ENCODE measurements at regions not wholly inside any gene's neighbourhood (a gene's known extent, or its start where the extent isn't known, plus 50 kb on each side); places are given as distances from the start of the nearest gene placed in this dataset.

DNA sequence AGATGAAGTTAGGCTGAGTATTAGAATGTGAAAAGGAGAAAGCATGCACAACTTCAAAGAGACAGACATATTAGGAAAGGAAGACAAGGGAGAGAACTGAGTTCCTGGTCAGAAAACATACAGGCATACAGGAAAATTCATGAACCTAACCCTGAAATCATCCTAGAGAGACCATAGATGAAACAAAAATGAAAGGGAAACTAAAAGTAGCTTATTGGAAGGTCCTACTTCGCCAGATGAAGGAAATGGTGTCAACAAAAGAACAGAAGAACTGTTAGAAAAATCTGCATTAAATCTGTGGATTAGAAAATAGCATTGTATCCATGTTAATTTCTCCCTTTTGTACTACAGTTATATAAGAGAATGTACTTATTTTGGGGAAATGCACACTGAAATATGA is 169.0 kb upstream of the UFM1 start:
- H2AFZ ChIP-seq (ENCODE audit: low read length): peak overlapping the region; percentile 62

DNA sequence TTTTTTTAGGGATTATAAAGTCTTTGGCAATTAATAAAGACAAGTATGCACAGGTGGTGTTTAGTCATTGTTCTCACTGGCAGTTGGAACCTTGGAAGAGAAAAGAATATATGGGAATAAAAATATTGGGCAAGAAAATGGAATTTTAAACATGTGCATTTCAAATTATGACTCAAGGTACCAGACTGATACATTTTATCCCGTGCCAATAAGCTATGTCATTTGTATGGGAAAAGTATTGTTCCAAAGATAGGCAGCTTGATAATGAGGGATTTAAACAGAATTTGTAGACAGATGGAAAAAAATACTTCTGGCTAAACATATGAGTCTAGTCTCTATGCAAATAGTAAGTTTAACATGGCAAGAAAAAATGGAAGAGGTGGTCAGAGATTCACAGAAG is 169.5 kb upstream of the UFM1 start:
- Histone ChIP-seq H3K9me3 (ENCODE audit: control insufficient read depth, insufficient read depth, low read depth, low read length) (no peaks in the 10 kb centered on the region), H3K79me2 (ENCODE audit: control insufficient read depth, insufficient read depth, low read length) (no peaks in the 10 kb centered on the region), H3K4me1 (ENCODE audit: control insufficient read depth, extremely low read depth, insufficient read depth, low read length) (no peaks in the 10 kb centered on the region), H3K27ac (ENCODE audit: insufficient read depth, low read length) (no peak overlapping the region), H3K4me3 (replicated peaks in 1 of 4; ENCODE audit: control extremely low read depth in 1 of 4, insufficient read depth in 1 of 4, low read depth in 3 of 4, low read length in 4 of 4) (no peak overlapping the region), H4K20me1 (ENCODE audit: control insufficient read depth, extremely low read depth, insufficient read depth, low read length) (no peaks in the 10 kb centered on the region), H3K9ac (ENCODE audit: insufficient read depth, low read length) (no peak overlapping the region), H3K4me2 (ENCODE audit: extremely low read depth, insufficient read depth, low read length) (no peak overlapping the region), H2AFZ (ENCODE audit: low read length) (no peak overlapping the region), H3K36me3 (ENCODE audit: control insufficient read depth, insufficient read depth, low read length) (no peaks in the 10 kb centered on the region), H3K27me3 (ENCODE audit: control insufficient read depth, insufficient read depth, low read length) (no peaks in the 10 kb centered on the region)
- no peak for TF ChIP-seq EZH2 (IDR thresholded peaks at IDR 0.05; ENCODE audit: low read length, missing control alignments)
- TF ChIP-seq, protein P1, sequence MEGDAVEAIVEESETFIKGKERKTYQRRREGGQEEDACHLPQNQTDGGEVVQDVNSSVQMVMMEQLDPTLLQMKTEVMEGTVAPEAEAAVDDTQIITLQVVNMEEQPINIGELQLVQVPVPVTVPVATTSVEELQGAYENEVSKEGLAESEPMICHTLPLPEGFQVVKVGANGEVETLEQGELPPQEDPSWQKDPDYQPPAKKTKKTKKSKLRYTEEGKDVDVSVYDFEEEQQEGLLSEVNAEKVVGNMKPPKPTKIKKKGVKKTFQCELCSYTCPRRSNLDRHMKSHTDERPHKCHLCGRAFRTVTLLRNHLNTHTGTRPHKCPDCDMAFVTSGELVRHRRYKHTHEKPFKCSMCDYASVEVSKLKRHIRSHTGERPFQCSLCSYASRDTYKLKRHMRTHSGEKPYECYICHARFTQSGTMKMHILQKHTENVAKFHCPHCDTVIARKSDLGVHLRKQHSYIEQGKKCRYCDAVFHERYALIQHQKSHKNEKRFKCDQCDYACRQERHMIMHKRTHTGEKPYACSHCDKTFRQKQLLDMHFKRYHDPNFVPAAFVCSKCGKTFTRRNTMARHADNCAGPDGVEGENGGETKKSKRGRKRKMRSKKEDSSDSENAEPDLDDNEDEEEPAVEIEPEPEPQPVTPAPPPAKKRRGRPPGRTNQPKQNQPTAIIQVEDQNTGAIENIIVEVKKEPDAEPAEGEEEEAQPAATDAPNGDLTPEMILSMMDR (conservative IDR thresholded peaks at IDR 0.05 in 1 of 2, IDR thresholded peaks at IDR 0.05 in 1 of 2; ENCODE audit: low read depth in 1 of 2, low read length in 2 of 2): no peak
- peak in 1 of 2 donors; percentile 89 for DNase-seq (ENCODE audit: low read depth in 2 of 2)

More for the DNA sequence above, 169.0 kb upstream of the UFM1 start:
- no peaks in the 10 kb centered on the region for H3K79me2 ChIP-seq (ENCODE audit: control insufficient read depth, insufficient read depth, low read length)
- TF ChIP-seq EZH2 (IDR thresholded peaks at IDR 0.05; ENCODE audit: low read length, missing control alignments): no peak
- TF ChIP-seq, protein P1 (conservative IDR thresholded peaks at IDR 0.05 in 1 of 2, IDR thresholded peaks at IDR 0.05 in 1 of 2; ENCODE audit: low read depth in 1 of 2, low read length in 2 of 2): no peak
- no peak overlapping the region for H3K9ac ChIP-seq (ENCODE audit: insufficient read depth, low read length)
- H3K36me3 ChIP-seq (ENCODE audit: control insufficient read depth, insufficient read depth, low read length): no peaks in the 10 kb centered on the region
- DNase-seq (ENCODE audit: low read depth in 2 of 2): peak in 1 of 2 donors; percentile 0
- peak overlapping the region in 2 of 4 experiments; percentile 3 to 21 for H3K4me3 ChIP-seq (replicated peaks in 1 of 4; ENCODE audit: control extremely low read depth in 1 of 4, insufficient read depth in 1 of 4, low read depth in 3 of 4, low read length in 4 of 4)
- no peaks in the 10 kb centered on the region for H3K9me3 ChIP-seq (ENCODE audit: control insufficient read depth, insufficient read depth, low read depth, low read length)
- no peak overlapping the region for H3K27ac ChIP-seq (ENCODE audit: insufficient read depth, low read length)
- peak overlapping the region; percentile 59 for H3K4me2 ChIP-seq (ENCODE audit: extremely low read depth, insufficient read depth, low read length)
- H3K27me3 ChIP-seq (ENCODE audit: control insufficient read depth, insufficient read depth, low read length): no peaks in the 10 kb centered on the region
- H3K4me1 ChIP-seq (ENCODE audit: control insufficient read depth, extremely low read depth, insufficient read depth, low read length): no peaks in the 10 kb centered on the region
- H4K20me1 ChIP-seq (ENCODE audit: control insufficient read depth, extremely low read depth, insufficient read depth, low read length): no peaks in the 10 kb centered on the region

DNA sequence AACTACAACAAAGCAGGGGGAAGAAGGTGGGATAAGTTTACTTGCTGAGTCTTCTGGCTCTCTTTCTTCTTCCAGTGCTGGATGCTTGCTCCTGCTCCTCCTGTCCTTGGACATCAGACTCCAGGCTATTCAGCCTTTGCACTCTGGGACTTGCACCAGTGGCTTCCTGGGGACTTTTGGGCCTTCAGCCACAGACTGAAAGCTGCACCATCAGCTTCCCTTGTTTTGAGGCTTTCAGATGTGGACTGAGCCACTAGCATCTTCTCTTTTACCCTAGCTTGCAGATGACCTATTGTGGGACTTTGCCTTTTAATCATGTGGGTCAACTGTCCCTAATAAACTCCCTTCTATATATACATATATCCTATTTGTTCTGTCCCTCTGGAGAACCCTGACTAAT is 173.0 kb upstream of the UFM1 start:
- no peaks in the 10 kb centered on the region for H3K4me1 ChIP-seq (ENCODE audit: control insufficient read depth, extremely low read depth, insufficient read depth, low read length)
- no peak overlapping the region for H3K4me2 ChIP-seq (ENCODE audit: extremely low read depth, insufficient read depth, low read length)
- H3K4me3 ChIP-seq (replicated peaks in 1 of 4; ENCODE audit: control extremely low read depth in 1 of 4, insufficient read depth in 1 of 4, low read depth in 3 of 4, low read length in 4 of 4): no peak overlapping the region
- DNase-seq (ENCODE audit: low read depth in 2 of 2): no peak
- no peaks in the 10 kb centered on the region for H4K20me1 ChIP-seq (ENCODE audit: control insufficient read depth, extremely low read depth, insufficient read depth, low read length)
- no peak overlapping the region for H3K27ac ChIP-seq (ENCODE audit: insufficient read depth, low read length)
- H3K9ac ChIP-seq (ENCODE audit: insufficient read depth, low read length): no peak overlapping the region
- no peaks in the 10 kb centered on the region for H3K27me3 ChIP-seq (ENCODE audit: control insufficient read depth, insufficient read depth, low read length)
- H2AFZ ChIP-seq (ENCODE audit: low read length): no peak overlapping the region
- H3K36me3 ChIP-seq (ENCODE audit: control insufficient read depth, insufficient read depth, low read length): no peaks in the 10 kb centered on the region
- TF ChIP-seq, protein P1 (conservative IDR thresholded peaks at IDR 0.05 in 1 of 2, IDR thresholded peaks at IDR 0.05 in 1 of 2; ENCODE audit: low read depth in 1 of 2, low read length in 2 of 2): no peak
- no peak for TF ChIP-seq EZH2 (IDR thresholded peaks at IDR 0.05; ENCODE audit: low read length, missing control alignments)
- H3K79me2 ChIP-seq (ENCODE audit: control insufficient read depth, insufficient read depth, low read length): no peaks in the 10 kb centered on the region
- H3K9me3 ChIP-seq (ENCODE audit: control insufficient read depth, insufficient read depth, low read depth, low read length): no peaks in the 10 kb centered on the region

Data from fibroblast of lung (primary cell).